HEK293 (cell line): ENCODE measurements at regions not wholly inside any gene's neighbourhood (a gene's known extent, or its start where the extent isn't known, plus 50 kb on each side); places are given as distances from the start of the nearest gene placed in this dataset.

Source experiments
- CTCF ChIA-PET: fragments of 350-600 bp; formaldehyde crosslinking; extraction: SDS; loops from one replicate; lab custom pipeline; 2021; ENCODE audit warnings: antibody characterized with exemption; lab: Yijun Ruan, JAX
- POLR2A ChIA-PET: fragments of 300-600 bp; formaldehyde crosslinking; extraction: SDS; loops from one replicate; lab custom pipeline; 2020; ENCODE audit warnings: antibody characterized with exemption, inconsistent platforms; lab: Yijun Ruan, JAX
- H3K27ac ChIP-seq: fragments of 200-500 bp; sonication (Bioruptor generic); 2 replicates; pipeline ENCODE4 v1.5.1; 2014; ENCODE audit warnings: low read depth, low read length, control low read depth, inconsistent platforms; ENCODE audit errors: extremely low read depth
- H3K36me3 ChIP-seq, 2 experiments: fragments of 200-500 bp in 1 of 2; sonication (Bioruptor generic) in 1 of 2; 1 replicate in 1 of 2; 2 replicates in 1 of 2; pipeline ENCODE4 v1.5.1; 2014 to 2017; ENCODE audit warnings: inconsistent platforms in 2 of 2, low read length in 2 of 2; ENCODE audit not compliant: control insufficient read depth in 2 of 2, insufficient read depth in 1 of 2
- H3K4me1 ChIP-seq: fragments of 200-500 bp; sonication (Bioruptor generic); 2 replicates; pipeline ENCODE4 v1.5.1; 2014; ENCODE audit warnings: mild to moderate bottlenecking, low read length, inconsistent platforms; ENCODE audit not compliant: control insufficient read depth, insufficient read depth
- H3K4me3 ChIP-seq: 2 replicates; pipeline ENCODE4 v1.5.1; 2011; ENCODE audit warnings: low read depth, mild to moderate bottlenecking, control low read depth, low read length, moderate library complexity
- H3K9me3 ChIP-seq: fragments of 200-500 bp; sonication (Bioruptor generic); 2 replicates; pipeline ENCODE4 v1.5.1; 2014; ENCODE audit warnings: low read depth, low read length, inconsistent platforms; ENCODE audit not compliant: control insufficient read depth, insufficient read depth
- GLIS1 ChIP-seq: fragments of 450-650 bp; formaldehyde crosslinking; IDR thresholded peaks from 2 replicates; pipeline ENCODE4 v1.5.1; 2016; ENCODE audit warnings: missing biosample characterization, missing genetic modification characterization
- HIC1 ChIP-seq: fragments of 450-650 bp; formaldehyde crosslinking; IDR thresholded peaks from 2 replicates; pipeline ENCODE4 v1.5.1; 2016; ENCODE audit warnings: missing biosample characterization, missing genetic modification characterization
- KLF10 ChIP-seq: fragments of 450-650 bp; IDR thresholded peaks from 2 replicates; pipeline ENCODE4 v1.5.1; 2018; ENCODE audit warnings: missing biosample characterization, mild to moderate bottlenecking, missing genetic modification characterization
- MZF1 ChIP-seq: fragments of 450-650 bp; formaldehyde crosslinking; IDR thresholded peaks from 2 replicates; pipeline ENCODE4 v1.5.1; 2017; ENCODE audit warnings: missing biosample characterization, missing genetic modification characterization, borderline replicate concordance
- PRDM1 ChIP-seq: fragments of 450-650 bp; formaldehyde crosslinking; IDR thresholded peaks from 2 replicates; pipeline ENCODE4; 2016; ENCODE audit warnings: missing biosample characterization, missing genetic modification characterization
- PRDM10 ChIP-seq: fragments of 450-650 bp; formaldehyde crosslinking; IDR thresholded peaks from 2 replicates; pipeline ENCODE4 v1.5.1; 2016; ENCODE audit warnings: missing biosample characterization, missing genetic modification characterization
- SETDB1 ChIP-seq: IDR thresholded peaks from one replicate; pipeline ENCODE4 v1.6.1; 2017; ENCODE audit warnings: mild to moderate bottlenecking, low read length, moderate library complexity, mixed read lengths; ENCODE audit not compliant: insufficient read length
- ZBTB10 ChIP-seq: fragments of 450-650 bp; formaldehyde crosslinking; IDR thresholded peaks from 2 replicates; pipeline ENCODE4 v1.5.1; 2016; ENCODE audit warnings: missing biosample characterization, missing genetic modification characterization
- ZBTB20 ChIP-seq: fragments of 450-650 bp; formaldehyde crosslinking; IDR thresholded peaks from 2 replicates; pipeline ENCODE4 v1.5.1; 2016; ENCODE audit warnings: missing biosample characterization, missing genetic modification characterization
- ZNF132 ChIP-seq: fragments of 450-650 bp; formaldehyde crosslinking; IDR thresholded peaks from 2 replicates; pipeline ENCODE4 v1.5.1; 2017; ENCODE audit warnings: missing biosample characterization, missing genetic modification characterization, borderline replicate concordance
- ZNF239 ChIP-seq: fragments of 450-650 bp; formaldehyde crosslinking; IDR thresholded peaks from 2 replicates; pipeline ENCODE4 v1.5.1; 2016; ENCODE audit warnings: missing biosample characterization, missing genetic modification characterization
- ZNF302 ChIP-seq: fragments of 450-650 bp; formaldehyde crosslinking; IDR thresholded peaks from 2 replicates; pipeline ENCODE4 v1.5.1; 2016; ENCODE audit warnings: missing biosample characterization, missing genetic modification characterization, low read depth
- ZNF324 ChIP-seq: fragments of 450-650 bp; formaldehyde crosslinking; IDR thresholded peaks from 2 replicates; pipeline ENCODE4 v1.5.1; 2016; ENCODE audit warnings: missing biosample characterization, missing genetic modification characterization
- ZNF354C ChIP-seq: fragments of 450-650 bp; formaldehyde crosslinking; IDR thresholded peaks from 2 replicates; pipeline ENCODE4 v1.5.1; 2016; ENCODE audit warnings: missing biosample characterization, missing genetic modification characterization, low read depth, borderline replicate concordance
- ZNF514 ChIP-seq: fragments of 450-650 bp; formaldehyde crosslinking; IDR thresholded peaks from 2 replicates; pipeline ENCODE4 v1.5.1; 2016; ENCODE audit warnings: missing biosample characterization, missing genetic modification characterization
- ZNF560 ChIP-seq: fragments of 450-650 bp; formaldehyde crosslinking; IDR thresholded peaks from 2 replicates; pipeline ENCODE4 v1.5.1; 2017; ENCODE audit warnings: missing biosample characterization, missing genetic modification characterization, borderline replicate concordance
- ZNF624 ChIP-seq: fragments of 450-650 bp; formaldehyde crosslinking; IDR thresholded peaks from 2 replicates; pipeline ENCODE4 v1.5.1; 2017; ENCODE audit warnings: missing biosample characterization, missing genetic modification characterization
- ZNF670 ChIP-seq: fragments of 450-650 bp; formaldehyde crosslinking; IDR thresholded peaks from 2 replicates; pipeline ENCODE4 v1.5.1; 2016; ENCODE audit warnings: missing biosample characterization, missing genetic modification characterization, low read depth
- ZNF747 ChIP-seq: fragments of 450-650 bp; formaldehyde crosslinking; IDR thresholded peaks from 2 replicates; pipeline ENCODE4 v1.5.1; 2016; ENCODE audit warnings: missing biosample characterization, missing genetic modification characterization

- no peaks in the 10 kb centered on the region for H3K36me3 ChIP-seq
- CTCF ChIA-PET: no interaction called here
- no peaks in the 10 kb centered on the region for H3K4me1 ChIP-seq
- no peaks in the 10 kb centered on the region for H3K9me3 ChIP-seq
- no peak overlapping the region for H3K4me3 ChIP-seq
- POLR2A ChIA-PET: no interaction called here
- TF ChIP-seq ZNF514 (tag by site-specific recombination) (no peak), ZNF324 (tag by site-specific recombination) (no peak), ZNF560 (no peak), ZNF624 (tag by site-specific recombination) (no peak), SETDB1 (peak; percentile 57)
- TF ChIP-seq, all 188 proteins: peak for 1
- H3K27ac ChIP-seq: no peak overlapping the region
These were observed 79.6 kb upstream of the GC start for GRCh38 chr4:71863457-71863856.

- H3K4me1 ChIP-seq: no peaks in the 10 kb centered on the region
- TF ChIP-seq ZBTB10 (tag by site-specific recombination): no peak
- TF ChIP-seq ZBTB20 (tag by site-specific recombination): no peak
- no peak for TF ChIP-seq PRDM1 (tag by site-specific recombination)
- no peak for TF ChIP-seq ZNF239 (tag by site-specific recombination)
- no peak for TF ChIP-seq PRDM10
- no peak for TF ChIP-seq ZNF747 (tag by site-specific recombination)
- TF ChIP-seq ZNF132: no peak
- TF ChIP-seq ZNF670: no peak
- TF ChIP-seq GLIS1 (tag by site-specific recombination): no peak
- TF ChIP-seq ZNF302 (tag by site-specific recombination): no peak
- TF ChIP-seq ZNF354C (tag by site-specific recombination): no peak
- no peak for TF ChIP-seq KLF10
- no peak for TF ChIP-seq MZF1 (tag by site-specific recombination)
- TF ChIP-seq HIC1: no peak
- H3K36me3 ChIP-seq: no peaks in the 10 kb centered on the region
- H3K27ac ChIP-seq: no peak overlapping the region
- ChIA-PET CTCF (no interaction called here), POLR2A (no interaction called here)
- H3K4me3 ChIP-seq: no peak overlapping the region
- no peaks in the 10 kb centered on the region for H3K9me3 ChIP-seq
These were observed 80.5 kb upstream of the GC start for GRCh38 chr4:71864380-71864779.
